ENCODE measurements at regions not wholly inside any gene's neighbourhood (a gene's known extent, or its start where the extent isn't known, plus 50 kb on each side); places are given as distances from the start of the nearest gene placed in this dataset.
"Not testable (repeated sequence)": the region's sequence is repeated elsewhere in the genome, so short reads cannot be mapped to it uniquely, and the experiment has no call there.

- no peak overlapping the region for H3K4me3 ChIP-seq (ENCODE audit: low read depth, low read length)
- TF ChIP-seq CTCF (IDR thresholded peaks at IDR 0.05; ENCODE audit: low read depth, low read length, missing control alignments) = no peak
- H3K36me3 ChIP-seq (replicated peaks) = no peaks in the 10 kb centered on the region
- no peak overlapping the region for H3K27ac ChIP-seq
- in situ Hi-C loops (cut with HindIII; ENCODE audit: low pct_ligation_motif_present, low sequenced_read_pairs) = no loop called here
- H3K27me3 ChIP-seq (replicated peaks) = no peaks in the 10 kb centered on the region
- no peak for DNase-seq
Measured at GRCh38 chr18:76604108-76604934, 109.3 kb upstream of the ZNF516 start.

GRCh38 chr18:76602191-76602590, 107.1 kb upstream of the ZNF516 start:
- in situ Hi-C loops (cut with HindIII; ENCODE audit: low pct_ligation_motif_present, low sequenced_read_pairs) = no loop called here
- H3K27me3 ChIP-seq (replicated peaks) = no peaks in the 10 kb centered on the region
- H3K4me3 ChIP-seq (ENCODE audit: low read depth, low read length) = no peak overlapping the region
- no peak overlapping the region for H3K27ac ChIP-seq
- no peak for DNase-seq
- no peak for TF ChIP-seq CTCF (IDR thresholded peaks at IDR 0.05; ENCODE audit: low read depth, low read length, missing control alignments)
- no peaks in the 10 kb centered on the region for H3K36me3 ChIP-seq (replicated peaks)

GRCh38 chr18:76600076-76600475, 105.0 kb upstream of the ZNF516 start:
- H3K36me3 ChIP-seq (replicated peaks); DNase-seq; H3K27ac ChIP-seq; in situ Hi-C loops (cut with HindIII; ENCODE audit: low pct_ligation_motif_present, low sequenced_read_pairs); H3K4me3 ChIP-seq (ENCODE audit: low read depth, low read length); H3K27me3 ChIP-seq (replicated peaks): not testable (repeated sequence)

GRCh38 chr18:76594966-76595365, 99.9 kb upstream of the ZNF516 start:
- TF ChIP-seq CTCF (IDR thresholded peaks at IDR 0.05; ENCODE audit: low read depth, low read length, missing control alignments) = no peak
- H3K4me3 ChIP-seq (ENCODE audit: low read depth, low read length) = no peak overlapping the region
- no peaks in the 10 kb centered on the region for H3K36me3 ChIP-seq (replicated peaks)
- no peaks in the 10 kb centered on the region for H3K27me3 ChIP-seq (replicated peaks)
- no peak for DNase-seq
- H3K27ac ChIP-seq = no peak overlapping the region
- in situ Hi-C loops (cut with HindIII; ENCODE audit: low pct_ligation_motif_present, low sequenced_read_pairs) = no loop called here

- H3K27ac ChIP-seq = no peak overlapping the region
- in situ Hi-C loops (cut with HindIII; ENCODE audit: low pct_ligation_motif_present, low sequenced_read_pairs) = no loop called here
- no peak for TF ChIP-seq CTCF (IDR thresholded peaks at IDR 0.05; ENCODE audit: low read depth, low read length, missing control alignments)
- DNase-seq = no peak
- no peaks in the 10 kb centered on the region for H3K27me3 ChIP-seq (replicated peaks)
- no peak overlapping the region for H3K4me3 ChIP-seq (ENCODE audit: low read depth, low read length)
- H3K36me3 ChIP-seq (replicated peaks) = no peaks in the 10 kb centered on the region
Measured at GRCh38 chr18:76593843-76594242, 98.8 kb upstream of the ZNF516 start.

- Histone ChIP-seq H3K27ac (no peak overlapping the region), H3K4me3 (ENCODE audit: low read depth, low read length) (no peak overlapping the region), H3K27me3 (replicated peaks) (no peaks in the 10 kb centered on the region), H3K36me3 (replicated peaks) (no peaks in the 10 kb centered on the region)
- no peak for TF ChIP-seq CTCF (IDR thresholded peaks at IDR 0.05; ENCODE audit: low read depth, low read length, missing control alignments)
- in situ Hi-C loops (cut with HindIII; ENCODE audit: low pct_ligation_motif_present, low sequenced_read_pairs) = no loop called here
- DNase-seq = no peak
Measured at GRCh38 chr18:76592981-76593381, 97.9 kb upstream of the ZNF516 start.
